Activated CD8-positive, alpha-beta memory T cell treated with anti-CD3 and anti-CD28 coated beads for 24 hours (primary cell): ENCODE measurements at regions not wholly inside any gene's neighbourhood (a gene's known extent, or its start where the extent isn't known, plus 50 kb on each side); places are given as distances from the start of the nearest gene placed in this dataset.

Experiments used
- DNase-seq: peaks from one replicate; pipeline ENCODE4 v3.0.0-alpha.2; 2020

DNA sequence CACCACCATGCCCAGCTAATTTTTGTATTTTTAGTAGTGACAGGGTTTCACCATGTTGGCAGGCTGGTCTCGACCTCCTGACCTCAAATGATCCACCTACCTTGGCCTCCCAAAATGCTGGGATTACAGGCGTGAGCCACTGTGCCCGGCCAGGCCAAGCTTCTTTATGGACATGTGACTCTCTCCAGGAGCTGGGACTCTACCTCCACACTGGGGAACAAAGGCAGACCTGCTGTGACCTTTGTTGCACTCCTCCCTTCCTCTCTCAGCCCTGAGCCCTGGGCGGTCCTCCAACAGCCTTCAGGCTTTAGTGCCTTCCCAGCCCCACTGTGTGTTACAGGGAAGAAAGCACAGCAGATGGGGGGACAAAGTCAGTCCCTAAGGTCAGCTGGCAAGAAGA is 55.0 kb upstream of the DUSP5 start:
- DNase-seq: peak; percentile 52

DNA sequence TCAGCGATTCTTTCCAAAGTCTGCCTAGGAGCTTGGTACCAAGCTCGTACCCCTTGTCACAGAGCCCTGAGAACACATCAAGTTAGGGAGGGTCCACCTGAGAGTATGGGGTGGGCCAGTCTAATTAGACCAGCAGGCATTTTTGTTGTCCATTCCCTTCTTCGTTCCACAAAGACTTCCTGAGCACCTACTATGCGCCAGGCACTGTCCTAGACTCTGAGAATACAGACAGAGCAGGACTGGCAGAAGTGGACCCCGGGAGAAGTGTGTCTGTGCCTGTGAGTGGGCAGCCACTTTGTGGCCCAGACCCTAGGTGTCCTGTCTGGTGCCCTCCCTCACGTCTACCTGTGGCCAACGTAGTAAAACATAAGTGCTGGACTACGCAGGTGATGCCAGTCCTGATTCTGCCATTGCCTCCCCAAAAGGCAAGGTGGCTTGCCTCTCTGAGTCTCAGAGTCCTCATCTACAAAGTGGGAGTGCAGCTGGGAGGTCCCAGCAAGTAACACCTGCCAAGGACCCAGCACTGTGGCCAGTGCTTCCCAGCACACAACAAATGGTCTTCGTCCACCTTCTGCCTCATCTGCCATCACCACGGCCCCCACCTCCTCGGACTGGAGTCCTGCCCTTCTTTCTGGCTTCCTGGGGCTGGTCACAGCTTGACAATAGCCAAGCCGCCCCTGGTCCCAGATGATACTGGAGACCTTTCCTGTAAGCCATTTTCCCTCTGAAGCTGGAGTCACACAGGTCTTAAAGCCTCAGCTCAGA is 54.3 kb upstream of the DUSP5 start:
- peak; percentile 54 for DNase-seq

DNA sequence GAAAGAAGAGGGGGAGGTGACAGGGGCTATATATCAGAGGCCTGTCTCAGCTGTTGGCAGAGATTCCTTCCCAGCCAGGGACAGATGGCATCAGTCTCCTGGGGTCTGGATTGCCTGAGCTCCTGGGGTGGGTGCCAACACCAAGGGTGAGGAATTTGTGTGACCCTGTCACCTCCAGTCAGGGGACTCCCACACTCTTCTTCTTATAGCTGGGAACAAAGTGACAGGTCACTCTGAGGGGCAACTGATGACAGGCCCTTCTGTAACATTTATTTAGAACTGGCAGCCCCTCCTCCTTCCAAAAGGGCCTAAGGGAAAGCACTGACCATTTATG is 53.7 kb upstream of the DUSP5 start:
- DNase-seq: no peak

DNA sequence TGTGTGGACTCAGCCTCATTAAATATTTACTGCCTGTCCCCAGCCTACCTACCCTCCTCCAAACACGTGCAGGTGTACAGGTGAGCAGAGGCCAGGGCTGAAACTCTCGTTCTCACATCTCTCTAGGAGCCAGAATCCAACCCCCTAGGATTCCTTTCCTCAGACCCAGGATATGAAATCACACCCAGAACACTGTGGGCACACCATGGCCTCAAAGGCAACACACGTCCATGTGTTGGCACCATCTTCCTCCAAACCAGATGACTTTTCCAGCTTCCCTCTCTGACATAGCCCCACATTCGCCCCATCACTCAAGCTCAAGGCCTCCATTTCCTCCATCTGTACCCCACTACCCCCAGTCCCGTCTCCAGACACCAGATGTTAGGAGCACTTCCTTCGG is 51.8 kb upstream of the DUSP5 start:
- no peak for DNase-seq

DNA sequence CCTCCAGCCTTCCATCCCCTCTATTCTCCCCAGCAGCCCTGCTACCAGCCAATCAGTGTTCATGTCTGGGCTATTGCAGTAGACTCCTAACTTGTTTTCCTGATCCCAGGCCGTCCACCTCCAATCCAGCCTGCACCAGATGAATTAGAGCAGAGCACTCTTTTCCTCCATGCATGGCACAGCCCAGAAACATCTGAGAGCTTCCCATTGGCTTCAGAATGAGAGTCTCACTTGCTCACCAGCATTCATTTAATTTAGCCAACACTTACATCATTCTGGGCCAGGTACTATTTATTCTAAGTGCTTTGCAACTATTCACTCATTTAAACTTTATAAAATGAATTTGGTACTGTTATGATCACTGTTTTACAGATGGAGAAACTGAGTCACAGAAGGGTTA is 51.4 kb upstream of the DUSP5 start:
- DNase-seq: peak; percentile 47

DNA sequence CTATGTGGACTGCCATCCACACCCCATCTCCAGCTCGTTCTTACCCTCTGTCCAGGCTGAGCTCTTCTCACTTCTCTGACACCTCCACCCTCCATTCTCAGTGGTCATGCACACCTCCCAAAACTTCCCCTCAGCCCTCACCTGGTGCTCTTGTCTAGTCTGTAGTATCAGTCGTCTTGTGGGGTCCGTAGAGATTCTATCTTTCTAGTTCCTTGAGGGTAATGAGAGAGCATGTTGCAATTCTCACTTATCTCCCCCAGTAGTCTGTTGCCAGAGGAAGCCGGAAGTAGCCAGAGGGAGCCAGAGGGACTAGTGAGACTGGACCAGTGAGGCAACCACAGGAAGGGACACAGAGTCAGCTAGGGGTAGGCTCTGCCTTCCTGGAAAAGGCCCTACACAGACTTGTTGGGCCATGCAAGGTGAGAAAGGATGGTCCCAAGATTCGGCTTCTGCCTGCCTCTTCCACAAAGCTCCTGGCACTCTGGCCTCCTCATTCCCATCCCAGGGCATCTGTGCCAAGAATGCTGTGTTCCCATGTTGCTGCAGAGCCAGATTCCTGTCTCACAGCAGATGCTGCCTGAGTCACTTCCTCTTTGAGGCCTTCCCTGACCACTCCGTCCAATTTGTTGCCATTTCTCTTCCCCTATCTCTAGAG is 50.6 kb upstream of the DUSP5 start:
- peak; percentile 37 for DNase-seq

DNA sequence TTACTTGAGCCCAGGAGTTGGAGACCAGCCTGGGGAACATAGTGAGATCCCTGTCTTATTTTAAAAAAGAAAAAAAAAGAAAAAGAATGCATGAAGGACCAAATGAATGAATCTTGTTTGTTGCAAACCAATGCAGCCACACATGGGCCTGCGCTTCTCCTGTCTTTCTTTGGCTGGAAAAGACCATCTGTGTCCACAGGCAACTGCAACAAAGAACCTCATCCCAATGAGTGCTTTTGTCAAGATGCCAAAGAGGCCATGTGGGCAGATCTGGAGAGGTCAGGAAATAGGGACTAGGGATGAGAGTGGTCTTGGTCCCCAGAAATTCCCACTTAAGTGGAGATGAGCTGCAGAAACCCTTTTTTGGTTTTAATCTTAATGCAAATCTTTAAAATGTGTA is 49.8 kb upstream of the DUSP5 start:
- DNase-seq: no peak
